ENCODE measurements at regions not wholly inside any gene's neighbourhood (a gene's known extent, or its start where the extent isn't known, plus 50 kb on each side); places are given as distances from the start of the nearest gene placed in this dataset.
"Not testable (repeated sequence)": the region's sequence is repeated elsewhere in the genome, so short reads cannot be mapped to it uniquely, and the experiment has no call there.

- H3K27me3 Mint-ChIP-seq (ENCODE audit: low read depth); H3K4me3 Mint-ChIP-seq; H3K27ac Mint-ChIP-seq; H3K4me1 Mint-ChIP-seq (ENCODE audit: low read depth); H3K36me3 Mint-ChIP-seq (ENCODE audit: low read depth); DNase-seq (ENCODE audit: low spot score): not testable (repeated sequence)
- peaks cover 49% of the 10 kb centered on the region for H3K9me3 Mint-ChIP-seq
These were observed 1711.3 kb downstream of the KHDRBS2 start for GRCh38 chr6:60574723-60575122.

GRCh38 chr6:60572607-60573006 is 1713.4 kb downstream of the KHDRBS2 start:
- peaks cover 44% of the 10 kb centered on the region for H3K9me3 Mint-ChIP-seq
- H3K36me3 Mint-ChIP-seq (ENCODE audit: low read depth); H3K4me3 Mint-ChIP-seq; H3K27ac Mint-ChIP-seq; H3K4me1 Mint-ChIP-seq (ENCODE audit: low read depth); DNase-seq (ENCODE audit: low spot score); H3K27me3 Mint-ChIP-seq (ENCODE audit: low read depth): not testable (repeated sequence)

GRCh38 chr6:60571293-60572016 is 1714.6 kb downstream of the KHDRBS2 start:
- H3K4me3 Mint-ChIP-seq; DNase-seq (ENCODE audit: low spot score); H3K27me3 Mint-ChIP-seq (ENCODE audit: low read depth); H3K27ac Mint-ChIP-seq; H3K4me1 Mint-ChIP-seq (ENCODE audit: low read depth); H3K36me3 Mint-ChIP-seq (ENCODE audit: low read depth): not testable (repeated sequence)
- H3K9me3 Mint-ChIP-seq: peaks cover 39% of the 10 kb centered on the region

- H3K27me3 Mint-ChIP-seq (ENCODE audit: low read depth); H3K4me1 Mint-ChIP-seq (ENCODE audit: low read depth); H3K4me3 Mint-ChIP-seq; H3K36me3 Mint-ChIP-seq (ENCODE audit: low read depth); DNase-seq (ENCODE audit: low spot score); H3K27ac Mint-ChIP-seq: not testable (repeated sequence)
- peaks cover 35% of the 10 kb centered on the region for H3K9me3 Mint-ChIP-seq
These were observed 1715.4 kb downstream of the KHDRBS2 start for GRCh38 chr6:60570599-60570998.

GRCh38 chr6:60567447-60568187 is 1718.4 kb downstream of the KHDRBS2 start:
- not testable (repeated sequence) for H3K4me3 Mint-ChIP-seq; H3K4me1 Mint-ChIP-seq (ENCODE audit: low read depth); H3K27me3 Mint-ChIP-seq (ENCODE audit: low read depth); H3K27ac Mint-ChIP-seq; H3K36me3 Mint-ChIP-seq (ENCODE audit: low read depth); DNase-seq (ENCODE audit: low spot score)
- H3K9me3 Mint-ChIP-seq: peaks cover 41% of the 10 kb centered on the region

- not testable (repeated sequence) for H3K27ac Mint-ChIP-seq; DNase-seq (ENCODE audit: low spot score)
These were observed 1719.6 kb downstream of the KHDRBS2 start for GRCh38 chr6:60566387-60566786.

GRCh38 chr6:60559702-60560101 is 1726.3 kb downstream of the KHDRBS2 start:
- peaks cover 37% of the 10 kb centered on the region for H3K9me3 Mint-ChIP-seq
- not testable (repeated sequence) for H3K27ac Mint-ChIP-seq; H3K4me1 Mint-ChIP-seq (ENCODE audit: low read depth); H3K4me3 Mint-ChIP-seq; H3K36me3 Mint-ChIP-seq (ENCODE audit: low read depth); H3K27me3 Mint-ChIP-seq (ENCODE audit: low read depth); DNase-seq (ENCODE audit: low spot score)

More at GRCh38 chr6:60566387-60566786, 1719.6 kb downstream of the KHDRBS2 start:
- not testable (repeated sequence) for H3K27me3 Mint-ChIP-seq (ENCODE audit: low read depth); H3K4me3 Mint-ChIP-seq; H3K4me1 Mint-ChIP-seq (ENCODE audit: low read depth); H3K36me3 Mint-ChIP-seq (ENCODE audit: low read depth)
- H3K9me3 Mint-ChIP-seq: peaks cover 38% of the 10 kb centered on the region

GRCh38 chr6:60547340-60547739 is 1738.7 kb downstream of the KHDRBS2 start:
- peaks cover 51% of the 10 kb centered on the region for H3K9me3 Mint-ChIP-seq
- not testable (repeated sequence) for H3K4me1 Mint-ChIP-seq (ENCODE audit: low read depth); DNase-seq (ENCODE audit: low spot score); H3K27ac Mint-ChIP-seq; H3K4me3 Mint-ChIP-seq; H3K27me3 Mint-ChIP-seq (ENCODE audit: low read depth); H3K36me3 Mint-ChIP-seq (ENCODE audit: low read depth)

- H3K9me3 Mint-ChIP-seq; H3K4me3 Mint-ChIP-seq; DNase-seq (ENCODE audit: low spot score); H3K27ac Mint-ChIP-seq; H3K27me3 Mint-ChIP-seq (ENCODE audit: low read depth); H3K36me3 Mint-ChIP-seq (ENCODE audit: low read depth); H3K4me1 Mint-ChIP-seq (ENCODE audit: low read depth): not testable (repeated sequence)
These were observed 1761.3 kb downstream of the KHDRBS2 start for GRCh38 chr6:60524770-60525169.

GRCh38 chr6:60477747-60478146 is 1808.3 kb downstream of the KHDRBS2 start:
- not testable (repeated sequence) for DNase-seq (ENCODE audit: low spot score); H3K4me1 Mint-ChIP-seq (ENCODE audit: low read depth); H3K4me3 Mint-ChIP-seq; H3K36me3 Mint-ChIP-seq (ENCODE audit: low read depth); H3K9me3 Mint-ChIP-seq; H3K27me3 Mint-ChIP-seq (ENCODE audit: low read depth); H3K27ac Mint-ChIP-seq

- not testable (repeated sequence) for H3K27me3 Mint-ChIP-seq (ENCODE audit: low read depth); H3K4me1 Mint-ChIP-seq (ENCODE audit: low read depth); H3K9me3 Mint-ChIP-seq; H3K36me3 Mint-ChIP-seq (ENCODE audit: low read depth); H3K27ac Mint-ChIP-seq; H3K4me3 Mint-ChIP-seq; DNase-seq (ENCODE audit: low spot score)
These were observed 1812.2 kb downstream of the KHDRBS2 start for GRCh38 chr6:60473805-60474204.

- not testable (repeated sequence) for H3K36me3 Mint-ChIP-seq (ENCODE audit: low read depth); H3K27me3 Mint-ChIP-seq (ENCODE audit: low read depth); H3K4me1 Mint-ChIP-seq (ENCODE audit: low read depth); H3K4me3 Mint-ChIP-seq; DNase-seq (ENCODE audit: low spot score); H3K27ac Mint-ChIP-seq
- H3K9me3 Mint-ChIP-seq: peaks cover 14% of the 10 kb centered on the region
These were observed 1814.6 kb downstream of the KHDRBS2 start for GRCh38 chr6:60471426-60471825.

GRCh38 chr6:60450428-60450827 is 1835.6 kb downstream of the KHDRBS2 start:
- not testable (repeated sequence) for DNase-seq (ENCODE audit: low spot score); H3K36me3 Mint-ChIP-seq (ENCODE audit: low read depth); H3K27ac Mint-ChIP-seq; H3K4me1 Mint-ChIP-seq (ENCODE audit: low read depth); H3K9me3 Mint-ChIP-seq; H3K4me3 Mint-ChIP-seq; H3K27me3 Mint-ChIP-seq (ENCODE audit: low read depth)

- H3K36me3 Mint-ChIP-seq (ENCODE audit: low read depth); H3K27me3 Mint-ChIP-seq (ENCODE audit: low read depth); H3K4me1 Mint-ChIP-seq (ENCODE audit: low read depth); H3K27ac Mint-ChIP-seq; H3K4me3 Mint-ChIP-seq; DNase-seq (ENCODE audit: low spot score): not testable (repeated sequence)
- H3K9me3 Mint-ChIP-seq: peaks cover 28% of the 10 kb centered on the region
These were observed 1841.5 kb downstream of the KHDRBS2 start for GRCh38 chr6:60444532-60444931.

GRCh38 chr6:60439709-60440108 is 1846.3 kb downstream of the KHDRBS2 start:
- not testable (repeated sequence) for DNase-seq (ENCODE audit: low spot score); H3K36me3 Mint-ChIP-seq (ENCODE audit: low read depth); H3K27me3 Mint-ChIP-seq (ENCODE audit: low read depth); H3K27ac Mint-ChIP-seq; H3K4me1 Mint-ChIP-seq (ENCODE audit: low read depth); H3K4me3 Mint-ChIP-seq
- peaks cover 31% of the 10 kb centered on the region for H3K9me3 Mint-ChIP-seq

Data from T-helper 2 cell treated with Interferon-gamma antibody and Interleukin-4, amounts not matched to agents 5 μg/mL and 100 μg/mL, for 36 hours (primary cell).